Neuronal stem cell (in vitro differentiated cells): ENCODE measurements at regions not wholly inside any gene's neighbourhood (a gene's known extent, or its start where the extent isn't known, plus 50 kb on each side); places are given as distances from the start of the nearest gene placed in this dataset.

Source experiments
- DNase-seq: peaks from one replicate; pipeline ENCODE4 v3.0.0-alpha.2; 2013; ENCODE audit warnings: low spot score
- H2AFZ ChIP-seq: one replicate; pipeline ENCODE4 v1.6.1; 2013; ENCODE audit warnings: mild to moderate bottlenecking, low read length, inconsistent platforms
- H2AK5ac ChIP-seq: 2 replicates; pipeline ENCODE4 v1.6.1; 2013; ENCODE audit warnings: low read depth, mild to moderate bottlenecking, inconsistent platforms, low read length, moderate library complexity, mixed read lengths
- H2BK120ac ChIP-seq: 2 replicates; pipeline ENCODE4 v1.6.1; 2013; ENCODE audit warnings: low read depth, mild to moderate bottlenecking, inconsistent platforms, low read length, moderate library complexity, mixed read lengths
- H2BK12ac ChIP-seq: one replicate; pipeline ENCODE4 v1.6.1; 2013; ENCODE audit warnings: low read length, inconsistent platforms
- H2BK15ac ChIP-seq: 2 replicates; pipeline ENCODE4 v1.6.1; 2013; ENCODE audit warnings: mild to moderate bottlenecking, low read length, inconsistent platforms, mixed read lengths
- H2BK5ac ChIP-seq: one replicate; pipeline ENCODE4 v1.6.1; 2013; ENCODE audit warnings: inconsistent platforms, mild to moderate bottlenecking, low read length, moderate library complexity
- H3K14ac ChIP-seq: one replicate; pipeline ENCODE4 v1.6.1; 2013; ENCODE audit warnings: low read length, inconsistent platforms
- H3K18ac ChIP-seq: 2 replicates; pipeline ENCODE4 v1.6.1; 2013; ENCODE audit warnings: low read length, inconsistent platforms
- H3K23ac ChIP-seq: 2 replicates; pipeline ENCODE4 v1.6.1; 2013; ENCODE audit warnings: low read depth, mild to moderate bottlenecking, mixed read lengths, low read length, inconsistent platforms; ENCODE audit not compliant: poor library complexity
- H3K27ac ChIP-seq: replicated peaks from 3 replicates; pipeline ENCODE4 v1.5.1; 2013; ENCODE audit warnings: low read length, inconsistent platforms
- H3K27me3 ChIP-seq, 3 experiments: 2 replicates each; pipeline ENCODE4 v1.6.1; 2013; ENCODE audit warnings: low read length in 3 of 3, mild to moderate bottlenecking in 2 of 3, inconsistent platforms in 1 of 3, low read depth in 1 of 3, mixed read lengths in 1 of 3, moderate library complexity in 1 of 3; ENCODE audit not compliant: control insufficient read depth in 3 of 3, insufficient read depth in 3 of 3
- H3K36me3 ChIP-seq, 2 donors: replicated peaks in 1 of 2; 2 replicates each; pipeline ENCODE4 v1.6.1; 2013; ENCODE audit warnings: low read length in 2 of 2; ENCODE audit not compliant: control insufficient read depth in 2 of 2, insufficient read depth in 2 of 2
- H3K4ac ChIP-seq: 2 replicates; pipeline ENCODE4 v1.6.1; 2013; ENCODE audit warnings: inconsistent platforms, mild to moderate bottlenecking, low read length, moderate library complexity
- H3K4me1 ChIP-seq, 2 donors: 1 replicate in 1 of 2; 2 replicates in 1 of 2; pipeline ENCODE4 v1.6.1; 2013; ENCODE audit warnings: low read length in 2 of 2, low read depth in 1 of 2; ENCODE audit not compliant: control insufficient read depth in 2 of 2, insufficient read depth in 1 of 2
- H3K4me2 ChIP-seq: one replicate; pipeline ENCODE4 v1.6.1; 2013; ENCODE audit warnings: mild to moderate bottlenecking, low read length, inconsistent platforms; ENCODE audit not compliant: insufficient read depth, poor library complexity, severe bottlenecking
- H3K4me3 ChIP-seq, 2 donors: 2 replicates each; pipeline ENCODE4 v1.5.1; 2013; ENCODE audit warnings: low read length in 2 of 2, mild to moderate bottlenecking in 2 of 2, inconsistent platforms in 1 of 2, moderate library complexity in 1 of 2
- H3K79me1 ChIP-seq: one replicate; pipeline ENCODE4 v1.6.1; 2013; ENCODE audit warnings: low read depth, mild to moderate bottlenecking, inconsistent platforms, low read length, moderate library complexity
- H3K9ac ChIP-seq: one replicate; pipeline ENCODE4 v1.6.1; 2013; ENCODE audit warnings: mild to moderate bottlenecking, low read depth, low read length, inconsistent platforms; ENCODE audit not compliant: poor library complexity
- H3K9me3 ChIP-seq, 2 donors: replicated peaks in 1 of 2; 2 replicates each; pipeline versions ENCODE3 to v1.6.1; 2013; ENCODE audit warnings: low read length in 2 of 2, mild to moderate bottlenecking in 2 of 2, inconsistent platforms in 1 of 2, low read depth in 1 of 2, mixed read lengths in 1 of 2, moderate library complexity in 1 of 2; ENCODE audit not compliant: control insufficient read depth in 2 of 2, insufficient read depth in 1 of 2
- H4K8ac ChIP-seq: one replicate; pipeline ENCODE4 v1.6.1; 2013; ENCODE audit warnings: low read depth, mild to moderate bottlenecking, inconsistent platforms, low read length, moderate library complexity
- H4K91ac ChIP-seq: one replicate; pipeline ENCODE4 v1.6.1; 2013; ENCODE audit warnings: low read length, low read depth, mild to moderate bottlenecking, inconsistent platforms; ENCODE audit not compliant: poor library complexity
- WGBS, 2 donors: extraction: QIAGEN DNeasy Blood & Tissue Kit; methylation state at CpG; one replicate each; pipeline ENCODE4 v1.1.7; 2013; ENCODE audit warnings: missing lambda C conversion rate in 2 of 2, mixed read lengths in 1 of 2; ENCODE audit not compliant: insufficient read length in 2 of 2, insufficient replicate concordance in 1 of 2; ENCODE audit errors: extremely low coverage in 2 of 2; 5-methylcytosine and 5-hydroxymethylcytosine counted together

- Histone ChIP-seq H2BK15ac (no peak overlapping the region), H3K4ac (no peak overlapping the region), H2AK5ac (no peak overlapping the region), H3K27me3 (peaks cover 0 to 23% (median 0%) of the 10 kb centered on the region in 3 experiments), H3K79me1 (no peaks in the 10 kb centered on the region), H2AFZ (no peak overlapping the region), H3K23ac (no peak overlapping the region), H3K4me2 (no peak overlapping the region), H3K14ac (no peak overlapping the region), H2BK12ac (no peak overlapping the region), H4K8ac (no peak overlapping the region), H3K4me3 (no peak overlapping the region), H2BK5ac (no peak overlapping the region), H3K4me1 (peaks cover 0 to 1% of the 10 kb centered on the region in 2 donors), H4K91ac (no peak overlapping the region), H3K9me3 (no peaks in the 10 kb centered on the region), H3K36me3 (no peaks in the 10 kb centered on the region), H3K9ac (no peak overlapping the region), H3K18ac (no peak overlapping the region), H2BK120ac (no peak overlapping the region), H3K27ac (no peak overlapping the region)
- no CpG with 5 or more reads among the region's 6 CpGs for WGBS, 2 donors
- no peak for DNase-seq
Observed at GRCh38 chr10:123491364-123491763, 174.8 kb upstream of the GPR26 start.

DNA sequence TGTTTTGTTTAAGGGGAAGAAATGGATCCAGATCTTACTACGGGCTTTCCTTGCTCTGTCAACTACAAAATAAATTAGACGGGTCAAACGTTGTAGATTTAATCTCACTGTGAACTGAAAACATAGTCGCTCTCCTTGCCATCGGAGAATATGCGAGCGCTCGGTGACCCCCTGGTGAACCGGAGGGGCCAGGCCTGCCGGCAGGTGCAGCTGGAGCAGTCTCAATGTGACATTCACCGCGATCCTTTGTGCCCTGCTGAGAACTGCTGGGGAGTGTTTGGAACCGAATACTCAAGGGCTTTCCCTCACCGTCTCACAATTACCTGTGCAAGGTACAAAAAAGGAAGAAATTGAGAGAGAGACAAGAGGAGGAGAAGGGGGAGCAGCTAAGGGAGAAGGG, 174.1 kb upstream of the GPR26 start:
- Histone ChIP-seq H3K4ac (no peak overlapping the region), H3K36me3 (no peaks in the 10 kb centered on the region), H3K18ac (no peak overlapping the region), H3K9ac (no peak overlapping the region), H3K23ac (no peak overlapping the region), H3K79me1 (no peaks in the 10 kb centered on the region), H2BK120ac (no peak overlapping the region), H2BK12ac (no peak overlapping the region), H3K4me2 (no peak overlapping the region), H3K14ac (peak overlapping the region; percentile 23), H3K4me1 (peaks cover 0 to 3% of the 10 kb centered on the region in 2 donors), H2AK5ac (no peak overlapping the region), H3K27ac (no peak overlapping the region), H2BK15ac (no peak overlapping the region), H2AFZ (no peak overlapping the region), H3K27me3 (peaks cover 0 to 23% (median 0%) of the 10 kb centered on the region in 3 experiments), H2BK5ac (no peak overlapping the region), H3K9me3 (no peaks in the 10 kb centered on the region), H3K4me3 (no peak overlapping the region), H4K91ac (no peak overlapping the region), H4K8ac (no peak overlapping the region)
- no CpG with 5 or more reads among the region's 14 CpGs for WGBS, 2 donors
- DNase-seq, result no peak

DNA sequence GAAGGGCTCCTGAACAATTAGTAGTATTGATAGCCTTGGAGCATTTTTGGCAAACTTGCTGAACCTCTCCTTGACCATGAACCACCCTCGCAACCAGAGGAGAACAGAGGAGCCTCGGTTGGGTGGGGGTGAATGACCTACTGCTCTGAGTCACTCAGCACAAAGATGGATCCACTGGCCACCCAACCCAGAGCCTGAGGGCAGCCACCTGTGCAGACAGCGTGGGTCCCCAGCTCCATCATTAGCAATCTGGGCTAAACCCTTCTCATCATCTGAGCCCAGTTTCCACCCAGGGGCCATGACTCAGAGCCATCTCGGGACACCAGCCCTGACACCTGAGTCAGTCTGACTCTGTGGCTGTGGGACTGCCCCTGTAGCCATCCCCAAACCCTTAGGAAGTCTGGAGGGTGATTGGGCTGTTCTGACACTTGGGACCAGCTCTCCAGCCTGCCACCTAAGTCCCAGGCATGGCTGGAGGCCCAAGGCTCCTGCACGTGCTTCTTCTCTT, 171.8 kb upstream of the GPR26 start:
- H3K27me3 ChIP-seq, result peaks cover 0 to 23% (median 0%) of the 10 kb centered on the region in 3 experiments
- H3K4ac ChIP-seq, result no peak overlapping the region
- H2BK120ac ChIP-seq, result no peak overlapping the region
- H3K79me1 ChIP-seq, result no peaks in the 10 kb centered on the region
- DNase-seq, result no peak
- no peak overlapping the region for H3K14ac ChIP-seq
- H3K4me2 ChIP-seq, result no peak overlapping the region
- H2BK12ac ChIP-seq, result no peak overlapping the region
- H2AK5ac ChIP-seq, result peak overlapping the region; percentile 9
- H3K27ac ChIP-seq, result no peak overlapping the region
- H4K91ac ChIP-seq, result no peak overlapping the region
- H3K4me1 ChIP-seq, result peaks cover 0 to 7% of the 10 kb centered on the region in 2 donors
- no peak overlapping the region for H4K8ac ChIP-seq
- no peak overlapping the region for H3K23ac ChIP-seq
- no CpG with 5 or more reads among the region's 5 CpGs for WGBS, 2 donors
- H3K36me3 ChIP-seq, result no peaks in the 10 kb centered on the region
- H2BK15ac ChIP-seq, result no peak overlapping the region
- no peak overlapping the region for H3K9ac ChIP-seq
- no peak overlapping the region for H2AFZ ChIP-seq
- H3K18ac ChIP-seq, result no peak overlapping the region
- no peak overlapping the region for H3K4me3 ChIP-seq
- H3K9me3 ChIP-seq, result no peaks in the 10 kb centered on the region
- no peak overlapping the region for H2BK5ac ChIP-seq

GRCh38 chr10:123496375-123496774, 169.8 kb upstream of the GPR26 start:
- H2BK120ac ChIP-seq, result no peak overlapping the region
- no peaks in the 10 kb centered on the region for H3K36me3 ChIP-seq
- H3K4ac ChIP-seq, result no peak overlapping the region
- peaks cover 0 to 7% of the 10 kb centered on the region in 2 donors for H3K4me1 ChIP-seq
- WGBS, 2 donors, result no CpG with 5 or more reads among the region's 6 CpGs
- H2BK15ac ChIP-seq, result no peak overlapping the region
- H4K91ac ChIP-seq, result no peak overlapping the region
- H2AK5ac ChIP-seq, result no peak overlapping the region
- no peak overlapping the region for H4K8ac ChIP-seq
- no peak overlapping the region for H3K4me2 ChIP-seq
- H3K23ac ChIP-seq, result no peak overlapping the region
- H3K27me3 ChIP-seq, result peaks cover 0 to 13% (median 0%) of the 10 kb centered on the region in 3 experiments
- H2AFZ ChIP-seq, result no peak overlapping the region
- DNase-seq, result no peak
- H3K27ac ChIP-seq, result no peak overlapping the region
- no peak overlapping the region for H3K4me3 ChIP-seq
- no peak overlapping the region for H3K14ac ChIP-seq
- no peaks in the 10 kb centered on the region for H3K79me1 ChIP-seq
- no peak overlapping the region for H3K9ac ChIP-seq
- no peak overlapping the region for H2BK12ac ChIP-seq
- H3K18ac ChIP-seq, result no peak overlapping the region
- no peak overlapping the region for H2BK5ac ChIP-seq
- no peaks in the 10 kb centered on the region for H3K9me3 ChIP-seq
